WTC11 (cell line): ENCODE measurements at regions not wholly inside any gene's neighbourhood (a gene's known extent, or its start where the extent isn't known, plus 50 kb on each side); places are given as distances from the start of the nearest gene placed in this dataset.

Source experiments
- ATAC-seq: fragments of 200-7000 bp; cut with Tn5 transposase; 2 replicates; pipeline ENCODE4 v1.10.0; 2021; ENCODE audit warnings: mild to moderate bottlenecking, moderate library complexity
- CTCF ChIA-PET: fragments of 300-600 bp; sonication (Branson Sonifier 250); formaldehyde crosslinking; loops from one replicate; lab custom pipeline; 2021; ENCODE audit warnings: antibody characterized with exemption; lab: Charles Lee
- POLR2A ChIA-PET: fragments of 350-600 bp; sonication (Branson Sonifier 250); formaldehyde crosslinking; loops from one replicate; lab custom pipeline; 2021; ENCODE audit warnings: antibody characterized with exemption; lab: Charles Lee
- DNase-seq: peaks from one replicate; pipeline ENCODE4 v3.0.0; 2021; ENCODE audit warnings: low spot score
- H3K27ac Mint-ChIP-seq: 2 replicates; pipeline ENCODE4 v1.8.0; 2021; ENCODE audit warnings: mixed read lengths
- H3K27me3 Mint-ChIP-seq: 2 replicates; pipeline ENCODE4 v1.8.0; 2021; ENCODE audit warnings: low read depth, mild to moderate bottlenecking, moderate library complexity, mixed read lengths
- H3K36me3 Mint-ChIP-seq: 2 replicates; pipeline ENCODE4 v1.8.0; 2021; ENCODE audit warnings: mixed read lengths
- H3K4me1 Mint-ChIP-seq: 2 replicates; pipeline ENCODE4 v1.8.0; 2022; ENCODE audit warnings: mixed read lengths
- H3K4me3 Mint-ChIP-seq: 2 replicates; pipeline ENCODE4 v1.8.0; 2021; ENCODE audit warnings: mild to moderate bottlenecking, moderate library complexity, mixed read lengths
- H3K9me3 Mint-ChIP-seq: 2 replicates; pipeline ENCODE4 v1.8.0; 2021; ENCODE audit warnings: mixed read lengths
- ELF4 ChIP-seq: sonication (generic); formaldehyde crosslinking; IDR thresholded peaks from 2 replicates; pipeline ENCODE4 v1.8.1; 2022; ENCODE audit warnings: low read depth, mild to moderate bottlenecking, moderate library complexity, missing genetic modification reagents
- FOXK1 ChIP-seq: sonication (generic); formaldehyde crosslinking; IDR thresholded peaks from 2 replicates; pipeline ENCODE4 v1.8.0; 2022; ENCODE audit warnings: mild to moderate bottlenecking, moderate library complexity, missing genetic modification reagents
- IRF2 ChIP-seq: sonication (generic); formaldehyde crosslinking; IDR thresholded peaks from 2 replicates; pipeline ENCODE4 v1.8.0; 2022; ENCODE audit warnings: low read depth, missing genetic modification reagents, borderline replicate concordance
- NFYB ChIP-seq: sonication (generic); formaldehyde crosslinking; conservative IDR thresholded peaks from 2 replicates; pipeline ENCODE4 v1.8.0; 2022; ENCODE audit warnings: low read depth, missing genetic modification reagents
- NR1H2 ChIP-seq: sonication (generic); formaldehyde crosslinking; IDR thresholded peaks from 2 replicates; pipeline ENCODE4 v1.9.0; 2021; ENCODE audit warnings: mild to moderate bottlenecking, moderate library complexity, missing genetic modification reagents
- NR3C1 ChIP-seq: sonication (generic); formaldehyde crosslinking; conservative IDR thresholded peaks from 2 replicates; pipeline ENCODE4 v1.8.1; 2023; ENCODE audit warnings: low read depth, mild to moderate bottlenecking, missing genetic modification reagents
- SMAD4 ChIP-seq: sonication (generic); formaldehyde crosslinking; IDR thresholded peaks from 2 replicates; pipeline ENCODE4 v1.8.0; 2022; ENCODE audit warnings: mild to moderate bottlenecking, missing genetic modification reagents
- TCF7 ChIP-seq: sonication (generic); formaldehyde crosslinking; IDR thresholded peaks from 2 replicates; pipeline ENCODE4 v1.8.0; 2022; ENCODE audit warnings: mild to moderate bottlenecking, low read depth, missing genetic modification reagents, moderate library complexity
- TEAD1 ChIP-seq: sonication (generic); formaldehyde crosslinking; IDR thresholded peaks from 2 replicates; pipeline ENCODE4 v1.8.0; 2022; ENCODE audit warnings: mild to moderate bottlenecking, missing genetic modification reagents
- ZNF138 ChIP-seq: sonication (generic); formaldehyde crosslinking; conservative IDR thresholded peaks from 2 replicates; pipeline ENCODE4 v1.8.1; 2022; ENCODE audit warnings: mild to moderate bottlenecking, moderate library complexity, missing genetic modification reagents
- ZNF396 ChIP-seq: fragments of 250-450 bp; sonication (Bioruptor Pico); IDR thresholded peaks from 2 replicates; pipeline ENCODE4 v1.8.0; 2021; ENCODE audit warnings: mild to moderate bottlenecking, moderate library complexity, borderline replicate concordance
- TF ChIP-seq, protein P1 (sequence below): fragments of 250-450 bp; sonication (Bioruptor Pico); IDR thresholded peaks from 2 replicates; pipeline ENCODE4 v1.9.0; 2021; ENCODE audit warnings: mild to moderate bottlenecking, borderline replicate concordance
- TF ChIP-seq, protein P2 (sequence below): sonication (generic); formaldehyde crosslinking; IDR thresholded peaks from 2 replicates; pipeline ENCODE4 v1.8.1; 2023; ENCODE audit warnings: mild to moderate bottlenecking, missing genetic modification reagents
- TF ChIP-seq, protein P3 (sequence below): sonication (generic); formaldehyde crosslinking; IDR thresholded peaks from 2 replicates; pipeline ENCODE4 v1.8.1; 2022; ENCODE audit warnings: low read depth, mild to moderate bottlenecking, moderate library complexity, missing genetic modification reagents, borderline replicate concordance
- TF ChIP-seq, protein P4 (sequence below): sonication (generic); formaldehyde crosslinking; IDR thresholded peaks from 2 replicates; pipeline ENCODE4 v1.8.1; 2022; ENCODE audit warnings: low read depth, missing genetic modification reagents, borderline replicate concordance
- TF ChIP-seq, protein P5 (sequence below): sonication (generic); formaldehyde crosslinking; conservative IDR thresholded peaks from 2 replicates; pipeline ENCODE4 v1.8.1; 2022; ENCODE audit warnings: mild to moderate bottlenecking, missing genetic modification reagents
- TF ChIP-seq, protein P6 (sequence below): sonication (generic); formaldehyde crosslinking; IDR thresholded peaks from 2 replicates; pipeline ENCODE4 v1.8.1; 2022; ENCODE audit warnings: mild to moderate bottlenecking, moderate library complexity, missing genetic modification reagents
- TF ChIP-seq, protein P7 (sequence below): fragments of 200-600 bp; IDR thresholded peaks from 2 replicates; pipeline ENCODE4 v1.8.0; 2022; ENCODE audit warnings: antibody characterized with exemption

DNA sequence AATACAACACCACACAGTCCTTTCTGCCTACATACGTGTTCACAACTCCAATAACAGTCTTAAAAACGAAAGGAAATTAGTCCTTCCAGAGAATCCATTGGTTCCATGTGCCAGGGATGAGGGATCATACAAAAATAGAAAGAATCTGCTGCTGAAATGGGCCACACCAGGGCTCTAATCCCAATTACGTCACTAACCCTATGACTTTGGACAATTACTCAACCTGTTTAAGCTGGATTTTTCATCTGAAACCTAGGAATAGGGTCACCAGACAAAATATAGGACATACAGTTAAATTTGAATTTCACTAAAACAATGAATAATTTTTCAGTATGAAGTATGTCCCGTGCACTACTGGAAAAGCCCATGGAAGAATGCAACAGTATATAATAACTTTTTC lies 264.7 kb downstream of the YTHDC2 start (continued):
- TF ChIP-seq, protein P1, sequence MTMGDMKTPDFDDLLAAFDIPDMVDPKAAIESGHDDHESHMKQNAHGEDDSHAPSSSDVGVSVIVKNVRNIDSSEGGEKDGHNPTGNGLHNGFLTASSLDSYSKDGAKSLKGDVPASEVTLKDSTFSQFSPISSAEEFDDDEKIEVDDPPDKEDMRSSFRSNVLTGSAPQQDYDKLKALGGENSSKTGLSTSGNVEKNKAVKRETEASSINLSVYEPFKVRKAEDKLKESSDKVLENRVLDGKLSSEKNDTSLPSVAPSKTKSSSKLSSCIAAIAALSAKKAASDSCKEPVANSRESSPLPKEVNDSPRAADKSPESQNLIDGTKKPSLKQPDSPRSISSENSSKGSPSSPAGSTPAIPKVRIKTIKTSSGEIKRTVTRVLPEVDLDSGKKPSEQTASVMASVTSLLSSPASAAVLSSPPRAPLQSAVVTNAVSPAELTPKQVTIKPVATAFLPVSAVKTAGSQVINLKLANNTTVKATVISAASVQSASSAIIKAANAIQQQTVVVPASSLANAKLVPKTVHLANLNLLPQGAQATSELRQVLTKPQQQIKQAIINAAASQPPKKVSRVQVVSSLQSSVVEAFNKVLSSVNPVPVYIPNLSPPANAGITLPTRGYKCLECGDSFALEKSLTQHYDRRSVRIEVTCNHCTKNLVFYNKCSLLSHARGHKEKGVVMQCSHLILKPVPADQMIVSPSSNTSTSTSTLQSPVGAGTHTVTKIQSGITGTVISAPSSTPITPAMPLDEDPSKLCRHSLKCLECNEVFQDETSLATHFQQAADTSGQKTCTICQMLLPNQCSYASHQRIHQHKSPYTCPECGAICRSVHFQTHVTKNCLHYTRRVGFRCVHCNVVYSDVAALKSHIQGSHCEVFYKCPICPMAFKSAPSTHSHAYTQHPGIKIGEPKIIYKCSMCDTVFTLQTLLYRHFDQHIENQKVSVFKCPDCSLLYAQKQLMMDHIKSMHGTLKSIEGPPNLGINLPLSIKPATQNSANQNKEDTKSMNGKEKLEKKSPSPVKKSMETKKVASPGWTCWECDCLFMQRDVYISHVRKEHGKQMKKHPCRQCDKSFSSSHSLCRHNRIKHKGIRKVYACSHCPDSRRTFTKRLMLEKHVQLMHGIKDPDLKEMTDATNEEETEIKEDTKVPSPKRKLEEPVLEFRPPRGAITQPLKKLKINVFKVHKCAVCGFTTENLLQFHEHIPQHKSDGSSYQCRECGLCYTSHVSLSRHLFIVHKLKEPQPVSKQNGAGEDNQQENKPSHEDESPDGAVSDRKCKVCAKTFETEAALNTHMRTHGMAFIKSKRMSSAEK (CRISPR knock-in tag) = no peak
- TF ChIP-seq, all 79 proteins: peak for 0

DNA sequence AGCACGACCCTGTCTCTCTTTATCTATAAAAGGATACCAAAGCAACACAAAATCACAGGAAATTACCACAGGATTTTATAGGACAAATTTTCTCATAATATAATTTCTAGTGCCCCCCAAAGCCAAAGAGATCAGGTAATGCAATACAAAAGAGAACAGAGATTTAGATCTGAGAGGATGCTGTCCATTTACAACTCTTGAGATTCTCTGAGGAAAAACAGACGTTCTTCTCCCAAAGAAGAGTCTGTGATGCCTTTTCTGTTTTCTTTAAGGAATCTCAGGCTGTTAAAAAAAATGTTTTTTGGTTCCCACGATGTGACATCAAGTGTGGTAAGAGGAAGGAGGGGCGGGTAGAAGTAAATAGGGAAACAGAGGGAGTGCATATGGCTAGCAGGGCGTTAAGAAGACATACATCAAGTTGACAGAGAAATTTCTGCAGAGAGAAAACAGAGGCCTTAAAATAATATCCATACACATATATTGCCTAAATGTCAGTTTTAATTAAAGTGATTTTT lies 274.7 kb downstream of the YTHDC2 start:
- ChIA-PET POLR2A (interaction anchor here (0.6 kb wide), 1 partner anchor 654 kb away, joined by 9 read pairs; no protein-coding TSS in a partner anchor), CTCF (no interaction called here)
- ATAC-seq (no peak), DNase-seq (no peak)
- Mint-ChIP-seq H3K9me3 (no peaks in the 10 kb centered on the region), H3K27ac (no peak overlapping the region), H3K27me3 (no peaks in the 10 kb centered on the region), H3K4me3 (no peak overlapping the region), H3K4me1 (no peaks in the 10 kb centered on the region), H3K36me3 (no peaks in the 10 kb centered on the region)
- TF ChIP-seq, protein P2, sequence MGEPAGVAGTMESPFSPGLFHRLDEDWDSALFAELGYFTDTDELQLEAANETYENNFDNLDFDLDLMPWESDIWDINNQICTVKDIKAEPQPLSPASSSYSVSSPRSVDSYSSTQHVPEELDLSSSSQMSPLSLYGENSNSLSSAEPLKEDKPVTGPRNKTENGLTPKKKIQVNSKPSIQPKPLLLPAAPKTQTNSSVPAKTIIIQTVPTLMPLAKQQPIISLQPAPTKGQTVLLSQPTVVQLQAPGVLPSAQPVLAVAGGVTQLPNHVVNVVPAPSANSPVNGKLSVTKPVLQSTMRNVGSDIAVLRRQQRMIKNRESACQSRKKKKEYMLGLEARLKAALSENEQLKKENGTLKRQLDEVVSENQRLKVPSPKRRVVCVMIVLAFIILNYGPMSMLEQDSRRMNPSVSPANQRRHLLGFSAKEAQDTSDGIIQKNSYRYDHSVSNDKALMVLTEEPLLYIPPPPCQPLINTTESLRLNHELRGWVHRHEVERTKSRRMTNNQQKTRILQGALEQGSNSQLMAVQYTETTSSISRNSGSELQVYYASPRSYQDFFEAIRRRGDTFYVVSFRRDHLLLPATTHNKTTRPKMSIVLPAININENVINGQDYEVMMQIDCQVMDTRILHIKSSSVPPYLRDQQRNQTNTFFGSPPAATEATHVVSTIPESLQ (CRISPR knock-in tag) = no peak
- TF ChIP-seq, protein P3, sequence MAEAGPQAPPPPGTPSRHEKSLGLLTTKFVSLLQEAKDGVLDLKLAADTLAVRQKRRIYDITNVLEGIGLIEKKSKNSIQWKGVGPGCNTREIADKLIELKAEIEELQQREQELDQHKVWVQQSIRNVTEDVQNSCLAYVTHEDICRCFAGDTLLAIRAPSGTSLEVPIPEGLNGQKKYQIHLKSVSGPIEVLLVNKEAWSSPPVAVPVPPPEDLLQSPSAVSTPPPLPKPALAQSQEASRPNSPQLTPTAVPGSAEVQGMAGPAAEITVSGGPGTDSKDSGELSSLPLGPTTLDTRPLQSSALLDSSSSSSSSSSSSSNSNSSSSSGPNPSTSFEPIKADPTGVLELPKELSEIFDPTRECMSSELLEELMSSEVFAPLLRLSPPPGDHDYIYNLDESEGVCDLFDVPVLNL = no peak
- TF ChIP-seq TEAD1 (no peak), ZNF396 (CRISPR knock-in tag) (no peak), IRF2 (CRISPR knock-in tag) (no peak), FOXK1 (CRISPR knock-in tag) (no peak), NFYB (CRISPR knock-in tag) (no peak), NR3C1 (CRISPR knock-in tag) (no peak), ZNF138 (CRISPR knock-in tag) (no peak), SMAD4 (no peak), ELF4 (CRISPR knock-in tag) (no peak), TCF7 (CRISPR knock-in tag) (no peak), NR1H2 (CRISPR knock-in tag) (no peak)
- TF ChIP-seq, protein P1 (CRISPR knock-in tag) = no peak
- TF ChIP-seq, protein P4, sequence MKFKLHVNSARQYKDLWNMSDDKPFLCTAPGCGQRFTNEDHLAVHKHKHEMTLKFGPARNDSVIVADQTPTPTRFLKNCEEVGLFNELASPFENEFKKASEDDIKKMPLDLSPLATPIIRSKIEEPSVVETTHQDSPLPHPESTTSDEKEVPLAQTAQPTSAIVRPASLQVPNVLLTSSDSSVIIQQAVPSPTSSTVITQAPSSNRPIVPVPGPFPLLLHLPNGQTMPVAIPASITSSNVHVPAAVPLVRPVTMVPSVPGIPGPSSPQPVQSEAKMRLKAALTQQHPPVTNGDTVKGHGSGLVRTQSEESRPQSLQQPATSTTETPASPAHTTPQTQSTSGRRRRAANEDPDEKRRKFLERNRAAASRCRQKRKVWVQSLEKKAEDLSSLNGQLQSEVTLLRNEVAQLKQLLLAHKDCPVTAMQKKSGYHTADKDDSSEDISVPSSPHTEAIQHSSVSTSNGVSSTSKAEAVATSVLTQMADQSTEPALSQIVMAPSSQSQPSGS (CRISPR knock-in tag) = no peak
- TF ChIP-seq, protein P5, sequence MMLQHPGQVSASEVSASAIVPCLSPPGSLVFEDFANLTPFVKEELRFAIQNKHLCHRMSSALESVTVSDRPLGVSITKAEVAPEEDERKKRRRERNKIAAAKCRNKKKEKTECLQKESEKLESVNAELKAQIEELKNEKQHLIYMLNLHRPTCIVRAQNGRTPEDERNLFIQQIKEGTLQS (CRISPR knock-in tag) = no peak
- TF ChIP-seq, protein P6, sequence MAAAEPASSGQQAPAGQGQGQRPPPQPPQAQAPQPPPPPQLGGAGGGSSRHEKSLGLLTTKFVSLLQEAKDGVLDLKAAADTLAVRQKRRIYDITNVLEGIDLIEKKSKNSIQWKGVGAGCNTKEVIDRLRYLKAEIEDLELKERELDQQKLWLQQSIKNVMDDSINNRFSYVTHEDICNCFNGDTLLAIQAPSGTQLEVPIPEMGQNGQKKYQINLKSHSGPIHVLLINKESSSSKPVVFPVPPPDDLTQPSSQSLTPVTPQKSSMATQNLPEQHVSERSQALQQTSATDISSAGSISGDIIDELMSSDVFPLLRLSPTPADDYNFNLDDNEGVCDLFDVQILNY = no peak
- TF ChIP-seq, protein P7, sequence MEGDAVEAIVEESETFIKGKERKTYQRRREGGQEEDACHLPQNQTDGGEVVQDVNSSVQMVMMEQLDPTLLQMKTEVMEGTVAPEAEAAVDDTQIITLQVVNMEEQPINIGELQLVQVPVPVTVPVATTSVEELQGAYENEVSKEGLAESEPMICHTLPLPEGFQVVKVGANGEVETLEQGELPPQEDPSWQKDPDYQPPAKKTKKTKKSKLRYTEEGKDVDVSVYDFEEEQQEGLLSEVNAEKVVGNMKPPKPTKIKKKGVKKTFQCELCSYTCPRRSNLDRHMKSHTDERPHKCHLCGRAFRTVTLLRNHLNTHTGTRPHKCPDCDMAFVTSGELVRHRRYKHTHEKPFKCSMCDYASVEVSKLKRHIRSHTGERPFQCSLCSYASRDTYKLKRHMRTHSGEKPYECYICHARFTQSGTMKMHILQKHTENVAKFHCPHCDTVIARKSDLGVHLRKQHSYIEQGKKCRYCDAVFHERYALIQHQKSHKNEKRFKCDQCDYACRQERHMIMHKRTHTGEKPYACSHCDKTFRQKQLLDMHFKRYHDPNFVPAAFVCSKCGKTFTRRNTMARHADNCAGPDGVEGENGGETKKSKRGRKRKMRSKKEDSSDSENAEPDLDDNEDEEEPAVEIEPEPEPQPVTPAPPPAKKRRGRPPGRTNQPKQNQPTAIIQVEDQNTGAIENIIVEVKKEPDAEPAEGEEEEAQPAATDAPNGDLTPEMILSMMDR = no peak
